ENCODE measurements at regions not wholly inside any gene's neighbourhood (a gene's known extent, or its start where the extent isn't known, plus 50 kb on each side); places are given as distances from the start of the nearest gene placed in this dataset.

DNA sequence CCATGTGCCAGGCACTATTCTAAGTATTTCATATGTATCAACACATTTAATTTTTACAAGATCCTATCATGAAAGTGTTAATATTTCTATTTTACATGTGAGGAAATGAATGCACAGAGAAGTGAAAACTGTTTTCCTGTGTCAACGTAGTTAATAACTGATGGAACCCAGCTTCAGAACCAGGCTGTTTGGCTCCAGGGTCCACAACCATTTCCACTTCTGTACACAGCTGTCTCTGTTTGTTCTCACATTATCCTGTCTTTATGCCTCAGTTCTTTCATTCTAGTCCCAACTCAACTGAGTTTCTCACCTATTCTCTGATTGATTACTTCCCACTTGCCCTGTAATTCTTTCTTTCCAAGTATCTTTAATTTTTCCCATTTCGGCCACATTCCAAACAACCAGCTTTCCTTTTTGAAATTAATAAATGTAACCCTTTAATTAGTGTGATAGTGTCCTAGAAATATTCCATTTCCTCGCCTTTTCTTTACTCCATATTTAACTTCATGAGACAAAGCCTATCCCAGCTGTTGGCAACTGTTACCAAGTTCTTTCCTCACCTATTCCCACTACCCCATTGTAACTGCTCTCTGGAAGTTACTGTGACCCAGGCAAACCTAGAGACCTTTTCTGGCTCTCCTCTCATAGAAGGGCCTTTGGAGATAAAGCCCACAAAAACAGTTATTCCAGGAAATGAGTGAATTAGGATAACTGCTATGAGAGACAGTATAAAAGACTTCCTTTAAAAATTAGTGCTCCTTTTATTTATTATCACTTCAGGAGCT, 218.7 kb downstream of the RASSF9 start:
- Histone ChIP-seq H3K36me3 (no peaks in the 10 kb centered on the region), H3K9me3 (no peaks in the 10 kb centered on the region), H3K27me3 (no peaks in the 10 kb centered on the region), H3K4me3 (no peak overlapping the region), H3K27ac (no peak overlapping the region), H3K4me1 (no peaks in the 10 kb centered on the region)
- no peak for TF ChIP-seq POLR2A (IDR thresholded peaks at IDR 0.05)
- TF ChIP-seq CTCF (IDR thresholded peaks at IDR 0.05) = no peak
- DNase-seq = no peak

- TF ChIP-seq POLR2A (IDR thresholded peaks at IDR 0.05) (no peak), CTCF (IDR thresholded peaks at IDR 0.05) (no peak)
- Histone ChIP-seq H3K4me1 (no peaks in the 10 kb centered on the region), H3K4me3 (no peak overlapping the region), H3K36me3 (no peaks in the 10 kb centered on the region), H3K27me3 (no peaks in the 10 kb centered on the region), H3K9me3 (no peaks in the 10 kb centered on the region), H3K27ac (no peak overlapping the region)
- DNase-seq = no peak
Observed at GRCh38 chr12:85621041-85621440, 215.2 kb downstream of the RASSF9 start.

DNA sequence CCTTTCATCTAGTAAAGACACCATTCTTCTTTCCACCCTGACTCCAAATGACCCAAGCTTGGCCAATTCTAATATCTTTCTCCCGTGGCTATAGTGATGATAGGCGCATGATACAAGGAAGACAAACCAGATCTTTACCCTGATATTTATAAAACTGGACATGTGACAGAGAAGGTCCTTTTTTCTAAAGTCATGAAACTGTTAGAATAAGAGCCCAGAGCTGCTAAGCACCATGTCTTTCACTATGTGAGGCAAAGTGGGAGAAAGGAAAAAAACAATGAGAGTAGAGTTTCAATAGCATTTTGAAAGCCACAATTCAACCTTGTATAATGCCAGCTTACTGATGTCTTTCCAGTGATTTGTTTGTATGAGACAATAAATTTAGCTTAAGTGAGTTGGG, 212.4 kb downstream of the RASSF9 start:
- H3K9me3 ChIP-seq = no peaks in the 10 kb centered on the region
- H3K27me3 ChIP-seq = no peaks in the 10 kb centered on the region
- H3K27ac ChIP-seq = no peak overlapping the region
- TF ChIP-seq CTCF (IDR thresholded peaks at IDR 0.05) (no peak), POLR2A (IDR thresholded peaks at IDR 0.05) (no peak)
- no peaks in the 10 kb centered on the region for H3K36me3 ChIP-seq
- no peak overlapping the region for H3K4me3 ChIP-seq
- no peak for DNase-seq
- no peaks in the 10 kb centered on the region for H3K4me1 ChIP-seq

GRCh38 chr12:85625467-85625866, 210.7 kb downstream of the RASSF9 start:
- no peaks in the 10 kb centered on the region for H3K36me3 ChIP-seq
- no peak for DNase-seq
- H3K9me3 ChIP-seq = no peaks in the 10 kb centered on the region
- TF ChIP-seq CTCF (IDR thresholded peaks at IDR 0.05) (no peak), POLR2A (IDR thresholded peaks at IDR 0.05) (no peak)
- no peaks in the 10 kb centered on the region for H3K4me1 ChIP-seq
- no peak overlapping the region for H3K27ac ChIP-seq
- no peak overlapping the region for H3K4me3 ChIP-seq
- H3K27me3 ChIP-seq = no peaks in the 10 kb centered on the region

DNA sequence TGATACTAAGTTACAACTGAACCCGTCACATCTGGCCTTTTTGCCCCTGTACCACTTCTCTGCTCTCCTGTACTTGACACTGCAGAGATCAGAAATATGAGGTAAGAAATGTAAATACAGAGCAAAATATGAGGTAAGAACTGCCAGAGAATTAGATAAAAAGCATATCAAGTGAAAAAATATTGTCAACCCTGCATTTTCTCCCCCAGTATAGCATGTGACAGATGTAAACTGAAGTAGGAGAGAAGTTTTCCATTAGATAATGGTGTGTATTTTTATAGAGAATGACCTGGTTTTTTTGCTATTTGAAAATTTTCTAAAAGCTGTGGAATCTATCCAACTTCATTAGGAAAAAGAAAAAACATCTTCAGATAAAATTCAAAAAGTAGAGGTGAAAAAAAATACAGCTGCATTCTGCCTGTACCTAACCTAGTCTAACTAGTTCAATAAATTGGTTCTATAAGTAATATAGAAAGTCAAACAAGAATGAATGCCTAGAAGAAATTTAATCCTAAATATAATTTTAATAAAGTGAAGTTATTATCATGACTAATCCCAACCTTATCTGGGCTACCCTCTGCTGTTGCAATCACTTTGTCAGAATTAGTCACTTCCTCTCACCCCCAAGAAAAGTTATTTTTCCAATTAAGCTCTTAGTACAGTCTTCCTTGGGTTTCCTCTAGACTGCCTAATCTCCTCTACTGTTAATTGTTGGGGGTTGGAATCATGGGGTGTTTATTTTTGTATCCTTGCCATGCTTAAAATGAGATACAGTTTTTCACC, 210.0 kb downstream of the RASSF9 start:
- H3K4me1 ChIP-seq = no peaks in the 10 kb centered on the region
- H3K36me3 ChIP-seq = no peaks in the 10 kb centered on the region
- no peak overlapping the region for H3K27ac ChIP-seq
- H3K4me3 ChIP-seq = no peak overlapping the region
- H3K9me3 ChIP-seq = no peaks in the 10 kb centered on the region
- H3K27me3 ChIP-seq = no peaks in the 10 kb centered on the region
- TF ChIP-seq POLR2A (IDR thresholded peaks at IDR 0.05) (no peak), CTCF (IDR thresholded peaks at IDR 0.05) (no peak)
- DNase-seq = no peak

Measured in Peyer's patch (tissue), 4 donors.